Activated CD4-positive, alpha-beta memory T cell treated with anti-CD3 and anti-CD28 coated beads for 36 hours (primary cell): ENCODE measurements at regions not wholly inside any gene's neighbourhood (a gene's known extent, or its start where the extent isn't known, plus 50 kb on each side); places are given as distances from the start of the nearest gene placed in this dataset.
"Not testable (repeated sequence)": the region's sequence is repeated elsewhere in the genome, so short reads cannot be mapped to it uniquely, and the experiment has no call there.

Source experiments
- CTCF ChIA-PET: fragments of 350-600 bp; sonication (Branson Sonifier 250); formaldehyde crosslinking; loops from one replicate; lab custom pipeline; 2021; ENCODE audit warnings: antibody characterized with exemption, inconsistent platforms; lab: Charles Lee
- POLR2A ChIA-PET: fragments of 350-600 bp; sonication (Branson Sonifier 250); formaldehyde crosslinking; loops from one replicate; lab custom pipeline; 2021; ENCODE audit warnings: antibody characterized with exemption; lab: Charles Lee
- DNase-seq: peaks from one replicate; pipeline ENCODE4 v3.0.0-alpha.2; 2020
- H3K27ac Mint-ChIP-seq: one replicate; pipeline ENCODE4 v1.8.0; 2021; ENCODE audit warnings: mixed read lengths
- H3K27me3 Mint-ChIP-seq: one replicate; pipeline ENCODE4 v1.8.0; 2021; ENCODE audit warnings: mixed read lengths
- H3K36me3 Mint-ChIP-seq: one replicate; pipeline ENCODE4 v1.8.0; 2021; ENCODE audit warnings: mixed read lengths
- H3K4me1 Mint-ChIP-seq: one replicate; pipeline ENCODE4 v1.8.0; 2021; ENCODE audit warnings: low read depth, mixed read lengths
- H3K4me3 Mint-ChIP-seq: one replicate; pipeline ENCODE4 v1.8.0; 2021; ENCODE audit warnings: mild to moderate bottlenecking, mixed read lengths
- H3K9me3 Mint-ChIP-seq: one replicate; pipeline ENCODE4 v1.8.0; 2021; ENCODE audit warnings: mixed read lengths
- intact Hi-C: fragments of 100-400 bp; cut with micrococcal nuclease; formaldehyde crosslinking; loops from one replicate; pipeline ENCODE4 v1.15.1; 2023

GRCh38 chr6:878179-878578, 185.2 kb upstream of the EXOC2 start:
- no peaks in the 10 kb centered on the region for H3K9me3 Mint-ChIP-seq
- no peaks in the 10 kb centered on the region for H3K36me3 Mint-ChIP-seq
- peaks cover 32% of the 10 kb centered on the region for H3K27me3 Mint-ChIP-seq
- no peak for DNase-seq
- no peak overlapping the region for H3K4me3 Mint-ChIP-seq
- intact Hi-C loops, result no loop called here
- CTCF ChIA-PET, result no interaction called here
- H3K4me1 Mint-ChIP-seq, result no peaks in the 10 kb centered on the region
- no peak overlapping the region for H3K27ac Mint-ChIP-seq
- POLR2A ChIA-PET, result no interaction called here

GRCh38 chr6:875012-875411, 182.1 kb upstream of the EXOC2 start:
- peaks cover 32% of the 10 kb centered on the region for H3K27me3 Mint-ChIP-seq
- H3K36me3 Mint-ChIP-seq, result no peaks in the 10 kb centered on the region
- no peak overlapping the region for H3K27ac Mint-ChIP-seq
- H3K4me1 Mint-ChIP-seq, result no peaks in the 10 kb centered on the region
- CTCF ChIA-PET, result no interaction called here
- H3K4me3 Mint-ChIP-seq, result no peak overlapping the region
- POLR2A ChIA-PET, result no interaction called here
- DNase-seq, result no peak
- intact Hi-C loops, result no loop called here
- H3K9me3 Mint-ChIP-seq, result no peaks in the 10 kb centered on the region

DNA sequence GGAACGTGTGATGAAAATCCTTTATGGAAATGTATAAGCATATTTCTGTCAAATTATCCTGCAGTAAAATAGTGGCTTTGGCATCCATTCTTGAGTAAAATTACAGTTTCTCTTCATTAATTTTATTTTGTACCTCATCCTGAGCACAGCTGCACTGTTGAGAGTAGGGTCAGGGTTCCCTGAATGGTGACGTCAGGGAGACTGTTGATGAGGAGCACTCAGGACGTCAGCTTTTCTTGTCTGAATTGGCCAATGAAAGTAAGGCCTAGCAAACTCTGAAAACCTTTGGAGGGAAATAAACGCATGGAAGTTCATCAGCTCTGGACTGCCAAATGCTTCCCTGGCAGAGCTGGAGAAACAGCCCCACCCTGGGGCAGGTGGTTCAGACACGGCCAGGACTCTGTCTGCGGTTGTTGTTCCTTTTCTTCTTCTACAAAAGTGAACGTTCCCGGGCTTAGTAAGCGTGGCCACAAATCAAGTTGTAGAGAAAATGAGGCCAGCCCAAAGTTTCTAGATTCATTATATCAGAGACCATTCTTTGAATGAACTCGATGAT, 179.7 kb upstream of the EXOC2 start:
- H3K4me3 Mint-ChIP-seq, result no peak overlapping the region

GRCh38 chr6:871503-871902, 178.6 kb upstream of the EXOC2 start:
- CTCF ChIA-PET, result no interaction called here

More for the DNA sequence above, 179.7 kb upstream of the EXOC2 start:
- H3K36me3 Mint-ChIP-seq, result no peaks in the 10 kb centered on the region
- H3K4me1 Mint-ChIP-seq, result no peaks in the 10 kb centered on the region
- CTCF ChIA-PET, result interaction anchor here (1.0 kb wide), 1 partner anchor 280 kb away, joined by 4 read pairs; no protein-coding TSS in a partner anchor
- POLR2A ChIA-PET, result no interaction called here
- no peak for DNase-seq
- intact Hi-C loops, result no loop called here
- no peaks in the 10 kb centered on the region for H3K9me3 Mint-ChIP-seq
- H3K27me3 Mint-ChIP-seq, result peaks cover 27% of the 10 kb centered on the region
- no peak overlapping the region for H3K27ac Mint-ChIP-seq

DNA sequence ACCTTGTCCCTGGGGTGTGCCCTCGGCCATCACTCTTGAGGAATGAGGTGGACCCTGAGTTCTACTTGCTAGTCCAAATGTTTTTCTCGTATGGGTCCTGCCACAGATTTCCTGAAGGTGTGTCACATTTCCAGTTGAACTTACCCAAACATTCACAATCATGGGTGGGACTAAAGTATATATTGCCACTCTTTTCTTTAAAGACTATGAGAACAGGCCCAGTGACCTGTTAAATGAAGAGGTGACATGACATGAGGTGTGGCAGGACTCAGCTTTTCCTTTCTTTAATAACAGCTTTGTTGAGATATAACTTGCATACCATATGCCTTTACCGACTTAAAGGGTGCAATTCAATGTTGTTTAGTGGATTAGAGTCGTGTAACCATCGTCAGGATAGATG, 177.2 kb upstream of the EXOC2 start:
- intact Hi-C loops, result no loop called here
- Mint-ChIP-seq H3K27me3 (peaks cover 19% of the 10 kb centered on the region), H3K4me3 (no peak overlapping the region)

More at GRCh38 chr6:871503-871902, 178.6 kb upstream of the EXOC2 start:
- H3K36me3 Mint-ChIP-seq, result no peaks in the 10 kb centered on the region
- H3K9me3 Mint-ChIP-seq, result no peaks in the 10 kb centered on the region
- intact Hi-C loops, result no loop called here
- POLR2A ChIA-PET, result no interaction called here
- peaks cover 23% of the 10 kb centered on the region for H3K27me3 Mint-ChIP-seq
- H3K4me1 Mint-ChIP-seq, result no peaks in the 10 kb centered on the region
- DNase-seq, result no peak
- no peak overlapping the region for H3K4me3 Mint-ChIP-seq
- H3K27ac Mint-ChIP-seq, result no peak overlapping the region

DNA sequence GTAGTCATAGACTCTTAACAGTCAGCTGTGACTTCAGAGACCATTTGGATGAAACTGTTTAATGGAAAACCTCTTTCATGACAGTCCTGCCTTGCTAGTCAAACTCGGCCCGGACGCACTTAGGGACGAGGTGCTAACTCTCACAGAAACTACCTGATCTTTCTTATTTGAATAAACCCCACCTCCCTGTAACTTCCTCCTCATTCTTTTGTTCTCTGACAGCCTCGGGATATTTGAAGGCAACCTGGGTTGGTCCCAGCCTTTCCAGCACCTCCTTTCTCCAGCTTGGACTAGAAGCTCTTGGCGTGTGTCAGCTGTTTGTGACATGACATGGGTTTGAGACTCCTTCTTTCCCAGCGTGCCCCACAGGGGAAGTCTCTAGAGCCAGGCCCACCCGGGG, 175.3 kb upstream of the EXOC2 start:
- ChIA-PET POLR2A (no interaction called here), CTCF (interaction anchor here (0.6 kb wide), 2 partner anchors 25 to 540 kb away, joined by 3 to 4 read pairs; no protein-coding TSS in a partner anchor)
- Mint-ChIP-seq H3K27me3 (peaks cover 22% of the 10 kb centered on the region), H3K9me3 (no peaks in the 10 kb centered on the region), H3K4me3 (no peak overlapping the region), H3K36me3 (no peaks in the 10 kb centered on the region), H3K27ac (no peak overlapping the region), H3K4me1 (no peaks in the 10 kb centered on the region)
- intact Hi-C loops, result no loop called here
- DNase-seq, result no peak

More for the DNA sequence above, 177.2 kb upstream of the EXOC2 start:
- ChIA-PET CTCF (no interaction called here), POLR2A (no interaction called here)
- Mint-ChIP-seq H3K36me3 (no peaks in the 10 kb centered on the region), H3K4me1 (no peaks in the 10 kb centered on the region), H3K27ac (no peak overlapping the region), H3K9me3 (no peaks in the 10 kb centered on the region)
- DNase-seq, result no peak

GRCh38 chr6:867378-867777, 174.4 kb upstream of the EXOC2 start:
- DNase-seq, result no peak
- H3K27ac Mint-ChIP-seq, result no peak overlapping the region
- ChIA-PET CTCF (no interaction called here), POLR2A (no interaction called here)
- peaks cover 19% of the 10 kb centered on the region for H3K27me3 Mint-ChIP-seq
- no peaks in the 10 kb centered on the region for H3K4me1 Mint-ChIP-seq
- no peaks in the 10 kb centered on the region for H3K36me3 Mint-ChIP-seq
- intact Hi-C loops, result no loop called here
- no peaks in the 10 kb centered on the region for H3K9me3 Mint-ChIP-seq
- H3K4me3 Mint-ChIP-seq, result no peak overlapping the region

- ChIA-PET CTCF (no interaction called here), POLR2A (no interaction called here)
- no peaks in the 10 kb centered on the region for H3K36me3 Mint-ChIP-seq
- H3K27me3 Mint-ChIP-seq, result peaks cover 20% of the 10 kb centered on the region
- intact Hi-C loops, result no loop called here
- DNase-seq, result no peak
- H3K4me1 Mint-ChIP-seq, result no peaks in the 10 kb centered on the region
- no peak overlapping the region for H3K4me3 Mint-ChIP-seq
- H3K9me3 Mint-ChIP-seq, result no peaks in the 10 kb centered on the region
- no peak overlapping the region for H3K27ac Mint-ChIP-seq
Measured at GRCh38 chr6:866316-866715, 173.4 kb upstream of the EXOC2 start.

- intact Hi-C loops, result no loop called here
- CTCF ChIA-PET, result no interaction called here
- Mint-ChIP-seq H3K27me3 (peaks cover 18% of the 10 kb centered on the region), H3K27ac (no peak overlapping the region), H3K9me3 (no peaks in the 10 kb centered on the region), H3K36me3 (no peaks in the 10 kb centered on the region), H3K4me3 (no peak overlapping the region), H3K4me1 (no peaks in the 10 kb centered on the region)
- POLR2A ChIA-PET, result no interaction called here
- no peak for DNase-seq
Measured at GRCh38 chr6:865846-866245, 172.9 kb upstream of the EXOC2 start.

GRCh38 chr6:863831-864230, 170.9 kb upstream of the EXOC2 start:
- Mint-ChIP-seq H3K4me3 (no peak overlapping the region), H3K27me3 (peaks cover 24% of the 10 kb centered on the region), H3K9me3 (no peaks in the 10 kb centered on the region), H3K4me1 (no peaks in the 10 kb centered on the region), H3K27ac (no peak overlapping the region), H3K36me3 (no peaks in the 10 kb centered on the region)
- no peak for DNase-seq
- ChIA-PET CTCF (no interaction called here), POLR2A (no interaction called here)
- intact Hi-C loops, result no loop called here

DNA sequence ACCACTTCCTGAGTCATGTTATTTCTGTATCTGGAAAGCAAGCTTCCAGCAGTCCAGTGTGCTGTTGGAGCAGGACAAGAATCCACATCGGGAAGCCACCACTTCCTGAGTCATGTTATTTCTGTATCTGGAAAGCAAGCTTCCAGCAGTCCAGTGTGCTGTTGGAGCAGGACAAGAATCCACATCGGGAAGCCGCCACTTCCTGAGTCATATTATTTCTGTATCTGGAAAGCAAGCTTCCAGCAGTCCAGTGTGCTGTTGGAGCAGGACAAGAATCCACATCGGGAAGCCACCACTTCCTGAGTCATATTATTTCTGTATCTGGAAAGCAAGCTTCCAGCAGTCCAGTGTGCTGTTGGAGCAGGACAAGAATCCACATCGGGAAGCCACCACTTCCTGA, 170.2 kb upstream of the EXOC2 start:
- DNase-seq, H3K4me3 Mint-ChIP-seq, CTCF ChIA-PET, POLR2A ChIA-PET, intact Hi-C loops, H3K9me3 Mint-ChIP-seq, H3K36me3 Mint-ChIP-seq, H3K4me1 Mint-ChIP-seq, H3K27ac Mint-ChIP-seq: not testable (repeated sequence)
- peaks cover 23% of the 10 kb centered on the region for H3K27me3 Mint-ChIP-seq

- POLR2A ChIA-PET, result no interaction called here
- CTCF ChIA-PET, result no interaction called here
- intact Hi-C loops, result no loop called here
Measured at GRCh38 chr6:859936-860335, 167.0 kb upstream of the EXOC2 start.

GRCh38 chr6:854406-855118, 161.6 kb upstream of the EXOC2 start:
- Mint-ChIP-seq H3K27ac (no peak overlapping the region), H3K9me3 (no peaks in the 10 kb centered on the region), H3K4me1 (no peaks in the 10 kb centered on the region), H3K4me3 (no peak overlapping the region), H3K36me3 (no peaks in the 10 kb centered on the region), H3K27me3 (peaks cover 5% of the 10 kb centered on the region)
- intact Hi-C loops, result no loop called here
- no peak for DNase-seq
- ChIA-PET POLR2A (no interaction called here), CTCF (no interaction called here)

More at GRCh38 chr6:859936-860335, 167.0 kb upstream of the EXOC2 start:
- H3K36me3 Mint-ChIP-seq, result no peaks in the 10 kb centered on the region
- no peak overlapping the region for H3K27ac Mint-ChIP-seq
- H3K27me3 Mint-ChIP-seq, result peaks cover 19% of the 10 kb centered on the region
- H3K9me3 Mint-ChIP-seq, result no peaks in the 10 kb centered on the region
- no peak for DNase-seq
- H3K4me3 Mint-ChIP-seq, result no peak overlapping the region
- no peaks in the 10 kb centered on the region for H3K4me1 Mint-ChIP-seq
